NCI-H82 (cell line): ENCODE measurements at regions not wholly inside any gene's neighbourhood (a gene's known extent, or its start where the extent isn't known, plus 50 kb on each side); places are given as distances from the start of the nearest gene placed in this dataset.
"Not testable (repeated sequence)": the region's sequence is repeated elsewhere in the genome, so short reads cannot be mapped to it uniquely, and the experiment has no call there.

Experiments
- DNase-seq: peaks from one replicate; lab custom pipeline; 2025; lab: John Stamatoyannopoulos, UW

GRCh38 chr15:26024241-26024640 is 161.1 kb upstream of the ATP10A start:
- no peak for DNase-seq

- no peak for DNase-seq
These were observed 160.6 kb upstream of the ATP10A start for GRCh38 chr15:26023691-26024090.

DNA sequence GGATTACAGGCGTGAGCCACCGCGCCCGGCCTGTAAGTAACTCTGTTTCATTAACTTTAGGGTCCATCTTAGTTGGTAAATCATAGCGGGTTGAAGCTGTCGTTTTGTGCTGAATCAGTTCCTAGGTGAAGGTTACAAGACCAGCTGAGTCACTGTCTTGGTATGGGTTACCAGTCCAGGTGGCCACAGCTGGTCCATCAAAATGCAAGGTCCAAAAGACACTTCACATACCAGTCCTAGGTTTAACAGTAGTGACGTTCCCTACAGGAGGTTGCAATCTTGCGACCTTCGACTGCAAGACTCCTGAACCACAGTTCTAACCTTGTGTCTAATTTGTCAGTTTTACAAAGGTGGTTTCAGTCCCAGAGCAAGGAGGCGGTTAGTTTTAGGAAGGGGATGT is 160.1 kb upstream of the ATP10A start:
- no peak for DNase-seq

GRCh38 chr15:26020871-26021270 is 157.7 kb upstream of the ATP10A start:
- no peak for DNase-seq

DNA sequence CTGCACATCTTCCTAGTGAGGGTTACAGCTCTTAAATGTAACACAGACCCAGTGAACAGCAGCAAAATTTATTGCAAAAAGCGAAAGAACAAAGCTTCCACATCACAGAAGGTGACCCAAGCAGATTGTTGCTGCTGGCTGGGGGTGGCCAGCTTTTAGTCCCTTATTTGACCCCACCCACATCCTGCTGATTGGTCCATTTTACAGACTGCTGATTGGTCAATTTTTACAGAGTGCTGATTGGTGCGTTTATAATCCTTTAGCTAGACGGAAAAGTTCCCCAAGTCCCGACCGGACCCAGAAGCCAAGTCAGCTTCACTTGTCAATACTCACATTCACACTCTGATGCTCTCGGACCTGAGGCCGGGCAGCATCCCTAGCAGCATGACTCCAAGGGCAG is 154.5 kb upstream of the ATP10A start:
- no peak for DNase-seq

DNA sequence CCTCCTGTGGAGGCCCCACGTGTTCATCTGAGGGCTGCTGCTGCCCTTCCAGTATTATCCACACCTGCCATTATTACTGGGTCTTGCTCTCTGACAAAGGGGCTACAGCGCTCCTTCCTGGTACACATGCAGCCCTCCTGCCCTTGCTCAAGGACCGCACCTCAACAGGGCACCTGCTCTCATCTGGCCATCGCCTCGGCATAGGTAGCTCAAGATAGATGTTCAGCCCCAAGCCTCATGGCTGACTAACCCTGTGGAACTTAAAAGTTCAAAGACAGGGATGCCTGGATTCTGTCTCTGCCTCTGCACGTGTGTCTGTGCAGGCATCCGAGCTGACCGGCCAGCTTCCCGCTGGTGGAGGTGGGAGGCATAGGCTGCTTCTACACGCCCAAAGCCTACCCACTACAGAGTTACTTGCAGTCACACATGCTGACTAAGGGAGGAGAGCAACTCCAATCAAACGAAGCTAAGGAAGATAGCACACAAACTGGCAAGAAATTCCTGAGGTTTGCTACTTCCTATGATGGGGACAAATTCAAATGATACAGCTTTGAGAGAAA is 152.5 kb upstream of the ATP10A start:
- no peak for DNase-seq

DNA sequence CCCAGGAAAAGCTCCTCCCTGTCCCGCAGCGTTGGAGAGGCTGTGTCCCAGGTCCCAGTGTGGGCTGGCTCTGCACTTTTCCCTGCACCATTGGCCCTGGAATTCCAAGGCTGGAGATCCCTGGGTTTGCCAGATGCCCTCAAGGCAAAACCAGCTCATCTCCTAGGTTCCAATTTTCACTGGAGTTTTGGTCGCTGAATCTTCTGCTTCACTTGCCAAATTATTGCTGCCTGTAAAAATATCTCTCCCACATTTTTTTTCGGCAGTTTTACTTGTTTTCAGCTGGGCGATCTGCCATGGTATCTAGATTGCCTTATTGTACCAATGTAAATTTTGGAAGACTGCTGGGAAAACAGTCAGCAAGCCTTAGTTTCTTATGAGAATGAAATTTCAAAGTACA is 150.9 kb upstream of the ATP10A start:
- DNase-seq = no peak

DNA sequence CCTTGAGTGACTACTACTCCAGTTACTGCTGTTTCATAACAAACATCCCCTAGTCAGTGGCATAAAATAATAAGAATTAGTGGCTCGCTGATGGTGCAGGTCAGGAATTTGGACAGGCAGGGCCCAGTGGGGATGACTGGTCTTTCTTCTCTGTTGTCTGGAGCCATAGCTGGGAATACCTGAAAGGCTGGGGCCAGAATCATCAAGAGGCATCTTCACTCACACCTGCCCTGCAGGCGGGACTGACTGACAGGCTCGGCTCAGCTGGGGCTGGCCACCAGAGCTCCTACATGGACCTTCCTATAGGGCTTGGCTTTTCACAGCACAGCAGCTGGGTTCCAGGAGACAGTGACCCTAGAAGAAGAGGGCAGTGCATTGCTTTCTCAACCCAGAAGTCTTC is 148.8 kb upstream of the ATP10A start:
- DNase-seq = no peak

DNA sequence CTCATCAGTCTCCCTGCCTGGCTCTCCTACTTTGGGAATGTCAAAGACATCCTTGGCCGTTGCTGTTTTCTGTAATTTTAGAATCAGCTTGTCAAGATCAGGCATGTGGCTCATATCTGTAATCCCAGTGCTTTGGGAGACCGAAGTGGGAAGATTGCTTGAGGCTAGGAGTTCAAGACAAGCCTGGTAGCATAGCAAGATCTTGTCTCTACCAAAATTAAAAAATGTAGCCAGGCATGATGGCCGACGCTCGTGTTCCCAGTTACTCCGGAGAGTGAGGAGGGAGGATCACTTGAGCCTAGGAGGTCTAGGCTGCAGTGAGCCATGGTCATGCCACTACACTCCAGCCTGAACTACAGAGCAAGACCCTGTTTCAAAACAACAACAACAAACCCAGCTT is 144.0 kb upstream of the ATP10A start:
- DNase-seq = no peak

GRCh38 chr15:26001201-26001600 is 138.1 kb upstream of the ATP10A start:
- DNase-seq = no peak

- DNase-seq = no peak
These were observed 130.4 kb upstream of the ATP10A start for GRCh38 chr15:25993506-25993905.

GRCh38 chr15:25990220-25990619 is 127.1 kb upstream of the ATP10A start:
- no peak for DNase-seq

- peak; percentile 38 for DNase-seq
These were observed 126.2 kb upstream of the ATP10A start for GRCh38 chr15:25989327-25989726.

GRCh38 chr15:25988716-25989115 is 125.6 kb upstream of the ATP10A start:
- not testable (repeated sequence) for DNase-seq

GRCh38 chr15:25987638-25988037 is 124.5 kb upstream of the ATP10A start:
- no peak for DNase-seq

DNA sequence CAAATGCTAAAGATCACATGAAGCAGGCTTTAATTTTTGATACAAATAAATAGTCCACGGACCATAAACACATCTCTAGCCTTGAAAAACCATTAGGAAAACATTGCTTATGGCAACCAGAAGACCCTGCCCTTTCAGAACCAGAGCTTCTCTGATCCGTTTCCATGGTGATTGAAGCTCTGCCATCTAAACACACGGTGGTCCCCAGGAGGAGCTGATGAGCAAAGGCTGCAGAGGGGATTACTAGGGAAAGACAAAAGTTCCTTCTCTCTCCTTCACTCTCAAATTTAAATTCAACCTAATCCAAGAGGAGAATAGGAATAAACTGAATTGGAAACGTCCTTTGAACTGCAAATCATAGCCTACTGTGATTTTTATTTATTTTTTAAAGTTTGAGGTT is 122.0 kb upstream of the ATP10A start:
- DNase-seq = no peak

GRCh38 chr15:25982736-25983135 is 119.6 kb upstream of the ATP10A start:
- DNase-seq = no peak

DNA sequence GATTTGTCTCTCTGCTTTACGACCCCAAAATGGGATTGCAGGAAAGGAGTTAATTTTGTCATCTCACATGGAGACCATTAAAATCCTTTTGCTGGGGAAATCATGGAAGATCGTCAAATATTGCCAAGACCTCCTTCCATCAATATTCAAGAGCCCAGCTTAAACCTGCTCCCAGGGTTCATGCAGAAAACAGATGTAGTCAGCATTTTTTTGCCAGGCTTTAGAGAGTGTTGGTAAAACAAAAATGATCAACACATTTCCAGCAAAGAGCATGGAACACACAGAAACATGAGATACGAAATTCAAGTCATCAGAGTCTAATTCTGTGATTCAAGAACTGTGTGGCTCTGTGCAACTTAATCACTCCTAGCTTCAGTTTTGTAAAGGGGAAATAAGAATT is 118.0 kb upstream of the ATP10A start:
- no peak for DNase-seq

DNA sequence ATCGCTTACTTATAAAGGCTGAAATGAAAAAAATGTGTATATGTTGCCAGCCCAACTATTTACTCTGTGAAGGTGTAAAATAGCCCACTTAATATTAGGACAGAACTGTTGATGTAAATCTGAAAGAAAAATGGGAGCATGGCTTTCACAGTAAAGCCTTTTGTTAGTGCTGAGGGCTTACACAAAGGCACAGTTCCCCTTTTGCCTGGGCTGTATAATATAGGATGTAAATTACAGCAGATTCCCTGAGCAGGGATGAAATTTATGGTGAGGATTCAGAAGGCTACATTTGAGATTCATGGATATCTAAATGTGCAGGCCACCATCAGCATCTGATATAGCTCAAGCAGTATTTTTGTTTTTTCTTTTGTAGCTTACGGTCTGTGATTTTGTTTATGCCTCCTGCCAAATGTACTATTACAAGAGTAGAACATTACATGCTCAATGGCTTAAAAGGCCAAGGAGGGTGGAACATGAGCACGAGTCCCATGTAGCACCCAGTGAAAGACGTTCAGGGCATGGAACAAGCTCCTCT is 109.1 kb upstream of the ATP10A start:
- DNase-seq = no peak

DNA sequence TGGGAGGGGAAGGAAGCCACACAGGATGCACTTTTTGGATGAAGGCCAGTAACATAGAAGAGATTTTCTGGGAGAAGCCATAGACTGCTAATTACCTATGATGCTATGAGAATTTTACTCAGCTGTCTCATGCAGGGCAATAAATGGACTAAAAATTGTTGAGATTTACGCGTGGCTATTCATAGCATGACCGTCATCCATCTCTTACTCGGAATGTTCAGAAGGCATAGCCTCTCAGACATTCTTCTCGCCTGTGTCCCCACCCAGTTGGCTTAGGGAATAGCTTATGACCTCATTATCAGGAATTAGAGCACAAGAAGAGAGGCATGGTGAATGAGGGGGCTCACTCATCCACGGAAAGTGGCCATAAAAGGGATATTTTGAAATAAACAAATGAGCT is 107.9 kb upstream of the ATP10A start:
- DNase-seq = no peak

DNA sequence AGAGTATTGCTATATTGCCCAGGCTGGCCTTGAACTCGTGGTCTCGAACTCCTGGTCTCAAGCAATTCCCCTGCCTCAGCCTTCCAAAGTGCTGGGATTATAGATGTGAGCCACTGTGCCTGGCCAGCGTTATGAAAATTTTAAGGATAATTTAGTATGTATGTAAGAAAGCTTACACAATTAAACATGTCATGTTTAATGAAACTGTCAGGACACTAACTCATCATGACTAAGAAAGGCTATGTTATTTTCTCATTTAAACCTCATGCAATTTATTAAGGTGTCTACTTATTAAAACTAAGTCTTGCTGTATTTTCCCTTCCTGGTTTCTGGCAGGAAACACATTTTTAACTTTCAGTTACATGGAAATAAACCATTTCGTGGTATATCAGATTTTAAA is 106.8 kb upstream of the ATP10A start:
- no peak for DNase-seq

GRCh38 chr15:25967116-25967515 is 104.0 kb upstream of the ATP10A start:
- DNase-seq = no peak

GRCh38 chr15:25965326-25965725 is 102.2 kb upstream of the ATP10A start:
- DNase-seq = no peak

- no peak for DNase-seq
These were observed 97.1 kb upstream of the ATP10A start for GRCh38 chr15:25960273-25960672.

DNA sequence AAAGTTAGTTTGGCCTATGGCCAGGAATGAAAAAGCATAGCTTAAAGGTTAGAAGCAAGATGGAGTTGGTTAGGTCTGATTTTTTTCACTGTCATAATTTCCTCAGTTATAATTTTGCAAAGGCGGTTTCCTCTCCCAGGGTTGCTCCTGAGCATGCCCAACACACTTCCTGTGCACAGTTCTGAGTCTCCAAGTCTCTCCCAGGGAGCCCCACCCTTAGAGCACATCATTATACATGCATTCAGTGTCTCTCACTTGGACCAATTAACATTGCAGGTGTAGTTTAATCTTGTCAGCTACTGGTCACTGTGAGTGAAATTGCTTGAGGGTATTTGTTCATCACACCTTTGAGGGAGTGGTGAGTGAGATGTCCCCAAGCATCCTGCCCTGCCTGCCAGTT is 96.0 kb upstream of the ATP10A start:
- DNase-seq = no peak
